ENCODE measurements at regions not wholly inside any gene's neighbourhood (a gene's known extent, or its start where the extent isn't known, plus 50 kb on each side); places are given as distances from the start of the nearest gene placed in this dataset.
A peak's percentile ranks its signal among the peaks of the same experiment; 100 is the strongest.

- DNase-seq (ENCODE audit: insufficient read length) (no peak), FAIRE-seq (peak; percentile 21)
- TF ChIP-seq POLR2A (IDR thresholded peaks at IDR 0.05; ENCODE audit: low read depth, low read length) = no peak
Measured at GRCh38 chr7:114160925-114161324, 242.1 kb upstream of the PPP1R3A start.

GRCh38 chr7:114158854-114159253 lies 240.0 kb upstream of the PPP1R3A start:
- TF ChIP-seq TAF1 (IDR thresholded peaks at IDR 0.05; ENCODE audit: borderline replicate concordance, low read depth, low read length) = no peak
- no peak for TF ChIP-seq POLR2A (IDR thresholded peaks at IDR 0.05; ENCODE audit: low read depth, low read length)
- TF ChIP-seq POLR2AphosphoS5 (IDR thresholded peaks at IDR 0.05; ENCODE audit: low read depth, low read length) = no peak
- FAIRE-seq (no peak), DNase-seq (ENCODE audit: insufficient read length) (no peak)

GRCh38 chr7:114158275-114158674 lies 239.5 kb upstream of the PPP1R3A start:
- no peak for FAIRE-seq
- no peak for DNase-seq (ENCODE audit: insufficient read length)
- TF ChIP-seq POLR2AphosphoS5 (IDR thresholded peaks at IDR 0.05; ENCODE audit: low read depth, low read length) = no peak
- TF ChIP-seq TAF1 (IDR thresholded peaks at IDR 0.05; ENCODE audit: borderline replicate concordance, low read depth, low read length) = no peak
- TF ChIP-seq POLR2A (IDR thresholded peaks at IDR 0.05; ENCODE audit: low read depth, low read length) = no peak

GRCh38 chr7:114156178-114156577 lies 237.4 kb upstream of the PPP1R3A start:
- no peak for TF ChIP-seq TAF1 (IDR thresholded peaks at IDR 0.05; ENCODE audit: borderline replicate concordance, low read depth, low read length)
- TF ChIP-seq POLR2A (IDR thresholded peaks at IDR 0.05; ENCODE audit: low read depth, low read length) = no peak
- TF ChIP-seq POLR2AphosphoS5 (IDR thresholded peaks at IDR 0.05; ENCODE audit: low read depth, low read length) = no peak
- FAIRE-seq = no peak
- no peak for DNase-seq (ENCODE audit: insufficient read length)

GRCh38 chr7:114155116-114156110 lies 236.6 kb upstream of the PPP1R3A start:
- no peak for TF ChIP-seq POLR2A (IDR thresholded peaks at IDR 0.05; ENCODE audit: low read depth, low read length)
- no peak for TF ChIP-seq POLR2AphosphoS5 (IDR thresholded peaks at IDR 0.05; ENCODE audit: low read depth, low read length)
- no peak for TF ChIP-seq TAF1 (IDR thresholded peaks at IDR 0.05; ENCODE audit: borderline replicate concordance, low read depth, low read length)
- no peak for FAIRE-seq
- DNase-seq (ENCODE audit: insufficient read length) = no peak

- FAIRE-seq = no peak
- TF ChIP-seq POLR2A (IDR thresholded peaks at IDR 0.05; ENCODE audit: low read depth, low read length) (no peak), POLR2AphosphoS5 (IDR thresholded peaks at IDR 0.05; ENCODE audit: low read depth, low read length) (no peak), TAF1 (IDR thresholded peaks at IDR 0.05; ENCODE audit: borderline replicate concordance, low read depth, low read length) (no peak)
- DNase-seq (ENCODE audit: insufficient read length) = no peak
Measured at GRCh38 chr7:114153700-114154099, 234.9 kb upstream of the PPP1R3A start.

- TF ChIP-seq POLR2A (IDR thresholded peaks at IDR 0.05; ENCODE audit: low read depth, low read length) (no peak), TAF1 (IDR thresholded peaks at IDR 0.05; ENCODE audit: borderline replicate concordance, low read depth, low read length) (no peak), POLR2AphosphoS5 (IDR thresholded peaks at IDR 0.05; ENCODE audit: low read depth, low read length) (no peak)
Measured at GRCh38 chr7:114152314-114152938, 233.6 kb upstream of the PPP1R3A start.

GRCh38 chr7:114151777-114152176 lies 233.0 kb upstream of the PPP1R3A start:
- no peak for TF ChIP-seq POLR2AphosphoS5 (IDR thresholded peaks at IDR 0.05; ENCODE audit: low read depth, low read length)
- no peak for TF ChIP-seq TAF1 (IDR thresholded peaks at IDR 0.05; ENCODE audit: borderline replicate concordance, low read depth, low read length)
- no peak for TF ChIP-seq POLR2A (IDR thresholded peaks at IDR 0.05; ENCODE audit: low read depth, low read length)
- FAIRE-seq (no peak), DNase-seq (ENCODE audit: insufficient read length) (no peak)

More at GRCh38 chr7:114152314-114152938, 233.6 kb upstream of the PPP1R3A start:
- no peak for FAIRE-seq
- no peak for DNase-seq (ENCODE audit: insufficient read length)

- no peak for TF ChIP-seq POLR2AphosphoS5 (IDR thresholded peaks at IDR 0.05; ENCODE audit: low read depth, low read length)
- TF ChIP-seq POLR2A (IDR thresholded peaks at IDR 0.05; ENCODE audit: low read depth, low read length) = no peak
- TF ChIP-seq TAF1 (IDR thresholded peaks at IDR 0.05; ENCODE audit: borderline replicate concordance, low read depth, low read length) = no peak
- DNase-seq (ENCODE audit: insufficient read length) (no peak), FAIRE-seq (no peak)
Measured at GRCh38 chr7:114150689-114151088, 231.9 kb upstream of the PPP1R3A start.

GRCh38 chr7:114148779-114149178 lies 230.0 kb upstream of the PPP1R3A start:
- peak; percentile 54 for FAIRE-seq

GRCh38 chr7:114141415-114141814 lies 222.6 kb upstream of the PPP1R3A start:
- TF ChIP-seq POLR2A (IDR thresholded peaks at IDR 0.05; ENCODE audit: low read depth, low read length) (no peak), TAF1 (IDR thresholded peaks at IDR 0.05; ENCODE audit: borderline replicate concordance, low read depth, low read length) (no peak), POLR2AphosphoS5 (IDR thresholded peaks at IDR 0.05; ENCODE audit: low read depth, low read length) (no peak)
- FAIRE-seq (peak; percentile 57), DNase-seq (ENCODE audit: insufficient read length) (no peak)

More at GRCh38 chr7:114148779-114149178, 230.0 kb upstream of the PPP1R3A start:
- no peak for DNase-seq (ENCODE audit: insufficient read length)
- TF ChIP-seq POLR2AphosphoS5 (IDR thresholded peaks at IDR 0.05; ENCODE audit: low read depth, low read length) (no peak), TAF1 (IDR thresholded peaks at IDR 0.05; ENCODE audit: borderline replicate concordance, low read depth, low read length) (no peak), POLR2A (IDR thresholded peaks at IDR 0.05; ENCODE audit: low read depth, low read length) (no peak)
